Cardiac fibroblast (primary cell): ENCODE measurements at regions not wholly inside any gene's neighbourhood (a gene's known extent, or its start where the extent isn't known, plus 50 kb on each side); places are given as distances from the start of the nearest gene placed in this dataset.

Source experiments
- DNase-seq, 2 donors: peaks; one replicate each; pipeline versions ENCODE4 v3.0.0 to v3.0.0-alpha.2; 2010; ENCODE audit warnings: low read depth in 2 of 2
- H3K4me3 ChIP-seq, 2 donors: replicated peaks in 1 of 2; 1 replicate in 1 of 2; 2 replicates in 1 of 2; pipeline ENCODE4 v1.5.1; 2011; ENCODE audit warnings: low read depth in 2 of 2, low read length in 2 of 2, mild to moderate bottlenecking in 2 of 2, moderate library complexity in 1 of 2
- TF ChIP-seq, protein P1 (sequence below): IDR thresholded peaks from one replicate; pipeline ENCODE4 v1.5.1; 2011; ENCODE audit warnings: low read depth, mild to moderate bottlenecking, low read length, inconsistent platforms

- no peak overlapping the region for H3K4me3 ChIP-seq
- DNase-seq, result no peak
- TF ChIP-seq, protein P1, sequence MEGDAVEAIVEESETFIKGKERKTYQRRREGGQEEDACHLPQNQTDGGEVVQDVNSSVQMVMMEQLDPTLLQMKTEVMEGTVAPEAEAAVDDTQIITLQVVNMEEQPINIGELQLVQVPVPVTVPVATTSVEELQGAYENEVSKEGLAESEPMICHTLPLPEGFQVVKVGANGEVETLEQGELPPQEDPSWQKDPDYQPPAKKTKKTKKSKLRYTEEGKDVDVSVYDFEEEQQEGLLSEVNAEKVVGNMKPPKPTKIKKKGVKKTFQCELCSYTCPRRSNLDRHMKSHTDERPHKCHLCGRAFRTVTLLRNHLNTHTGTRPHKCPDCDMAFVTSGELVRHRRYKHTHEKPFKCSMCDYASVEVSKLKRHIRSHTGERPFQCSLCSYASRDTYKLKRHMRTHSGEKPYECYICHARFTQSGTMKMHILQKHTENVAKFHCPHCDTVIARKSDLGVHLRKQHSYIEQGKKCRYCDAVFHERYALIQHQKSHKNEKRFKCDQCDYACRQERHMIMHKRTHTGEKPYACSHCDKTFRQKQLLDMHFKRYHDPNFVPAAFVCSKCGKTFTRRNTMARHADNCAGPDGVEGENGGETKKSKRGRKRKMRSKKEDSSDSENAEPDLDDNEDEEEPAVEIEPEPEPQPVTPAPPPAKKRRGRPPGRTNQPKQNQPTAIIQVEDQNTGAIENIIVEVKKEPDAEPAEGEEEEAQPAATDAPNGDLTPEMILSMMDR, result no peak
Measured at GRCh38 chr2:146260551-146260950, 1584.3 kb upstream of the ACVR2A start.

DNA sequence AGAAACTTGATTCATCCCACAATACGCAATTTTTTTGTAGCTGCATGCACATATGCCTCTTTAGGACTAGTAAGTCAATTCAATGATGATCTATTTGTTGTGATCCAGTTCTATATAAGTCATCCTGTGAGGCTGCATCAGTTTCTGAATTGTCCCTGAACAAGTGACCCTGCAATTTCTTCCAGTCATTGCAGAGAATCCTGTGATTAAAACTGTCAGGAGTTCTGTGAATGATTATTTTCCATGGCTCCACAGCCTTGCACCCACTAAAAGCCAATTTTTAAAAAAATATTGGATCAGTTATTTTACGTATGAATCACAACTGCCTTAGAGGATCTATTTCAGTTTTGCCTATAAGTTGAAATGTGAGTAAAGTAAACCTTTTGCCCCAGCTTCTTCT is 1585.0 kb upstream of the ACVR2A start:
- TF ChIP-seq, protein P1, result no peak
- no peak overlapping the region for H3K4me3 ChIP-seq
- no peak for DNase-seq

DNA sequence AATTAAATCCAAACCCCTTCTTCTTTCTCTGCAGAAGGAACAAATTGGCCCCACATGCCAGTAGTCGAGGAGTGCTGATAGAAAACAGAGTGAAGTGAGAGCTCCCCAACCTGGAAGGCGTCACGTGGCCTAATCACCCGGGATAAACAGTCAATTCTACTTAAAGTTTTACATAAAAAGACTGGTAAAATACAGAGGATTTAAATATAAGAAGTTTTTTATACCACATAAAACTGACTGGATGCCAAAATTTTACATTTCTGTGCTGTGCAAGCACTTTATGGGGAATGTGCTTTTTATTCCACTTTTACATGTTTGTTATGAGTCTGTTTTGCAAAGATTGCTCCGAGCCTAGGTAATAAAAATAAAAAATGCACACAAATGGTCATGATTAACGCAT is 1586.8 kb upstream of the ACVR2A start:
- H3K4me3 ChIP-seq, result no peak overlapping the region
- DNase-seq, result no peak
- TF ChIP-seq, protein P1, result no peak

GRCh38 chr2:146252119-146252518 is 1592.7 kb upstream of the ACVR2A start:
- DNase-seq, result no peak
- H3K4me3 ChIP-seq, result no peak overlapping the region
- TF ChIP-seq, protein P1, result no peak

DNA sequence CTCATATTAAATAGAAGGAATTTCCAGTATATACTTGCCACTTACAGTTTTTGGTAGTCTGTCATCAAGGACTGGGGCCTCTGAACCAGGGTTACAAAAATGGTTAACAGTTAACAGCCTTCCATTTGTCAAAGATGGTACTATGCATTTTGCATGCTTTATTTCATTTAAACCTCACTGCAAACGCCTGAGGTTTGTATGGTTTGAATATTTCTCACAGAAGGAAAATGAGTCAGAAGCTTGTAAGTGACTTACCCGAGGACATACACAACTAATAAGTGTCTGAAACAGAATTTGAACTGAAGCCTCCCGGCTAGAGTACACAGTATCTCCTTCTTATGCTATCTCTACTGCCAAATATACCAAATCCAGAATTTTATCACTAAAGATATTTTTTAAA is 1593.5 kb upstream of the ACVR2A start:
- no peak for DNase-seq
- TF ChIP-seq, protein P1, result no peak
- H3K4me3 ChIP-seq, result no peak overlapping the region

GRCh38 chr2:146246736-146247523 is 1597.9 kb upstream of the ACVR2A start:
- no peak for DNase-seq
- TF ChIP-seq, protein P1, result no peak
- no peak overlapping the region for H3K4me3 ChIP-seq
